ENCODE measurements at regions not wholly inside any gene's neighbourhood (a gene's known extent, or its start where the extent isn't known, plus 50 kb on each side); places are given as distances from the start of the nearest gene placed in this dataset.

- TF ChIP-seq EGR1 (IDR thresholded peaks at IDR 0.05; ENCODE audit: low read depth) (no peak), CTCF (IDR thresholded peaks at IDR 0.05 in 2 of 3, conservative IDR thresholded peaks at IDR 0.05 in 1 of 3; ENCODE audit: borderline replicate concordance in 1 of 3, insufficient read depth in 1 of 3, low read depth in 2 of 3, low read length in 2 of 3) (no peak), POLR2AphosphoS5 (IDR thresholded peaks at IDR 0.05; ENCODE audit: low read depth, low read length) (no peak), MAX (IDR thresholded peaks at IDR 0.05) (no peak), EZH2 (IDR thresholded peaks at IDR 0.05) (no peak), POLR2A (IDR thresholded peaks at IDR 0.05; ENCODE audit: borderline replicate concordance, extremely low read depth, insufficient read depth, insufficient read length) (no peak), ZNF274 (IDR thresholded peaks at IDR 0.05; ENCODE audit: low read depth, low read length) (no peak)
Observed at GRCh38 chr15:52975941-52976449, 185.9 kb upstream of the ONECUT1 start.
